HCT116 (cell line): ENCODE measurements at regions not wholly inside any gene's neighbourhood (a gene's known extent, or its start where the extent isn't known, plus 50 kb on each side); places are given as distances from the start of the nearest gene placed in this dataset.

Source experiments
- ATAC-seq: fragments of 200-7000 bp; cut with Tn5 transposase; 2 replicates; pipeline ENCODE4 v1.9.1; 2020; ENCODE audit warnings: mild to moderate bottlenecking, moderate library complexity
- BruUV-seq: library from RNA; stranded (reverse); fragments of 400-500 nt; replicated peaks from 2 replicates; lab custom pipeline; 2021; lab: Mats Ljungman, UMichigan
- CTCF ChIA-PET: fragments of 300-600 bp; sonication (Branson Sonifier 250); formaldehyde crosslinking; loops from one replicate; lab custom pipeline; 2021; ENCODE audit warnings: antibody characterized with exemption; lab: Charles Lee
- POLR2A ChIA-PET: fragments of 300-600, 350-600 bp; sonication (Branson Sonifier 250); formaldehyde crosslinking; loops from one replicate; lab custom pipeline; 2021; ENCODE audit warnings: antibody characterized with exemption; lab: Charles Lee
- RAD21 ChIA-PET, 2 experiments: fragments of 300-600 bp; sonication (Branson Sonifier 250); formaldehyde crosslinking; loops; one replicate each; lab custom pipeline; 2023; ENCODE audit warnings: low total read pairs in 2 of 2; ENCODE audit not compliant: uncharacterized antibody in 2 of 2, unreplicated experiment in 2 of 2, low non-redundant PET in 1 of 2; lab: Charles Lee
- DNase-seq: peaks from one replicate; pipeline ENCODE4 v3.0.0-alpha.2; 2010; ENCODE audit warnings: low read depth, low spot score
- H2AFZ ChIP-seq: fragments of 200-600 bp; shearing (Covaris generic), sonication (generic); 2 replicates; pipeline ENCODE4 v1.6.1; 2017; ENCODE audit warnings: low read depth, mixed run types, mixed read lengths, antibody characterized with exemption, low read length; ENCODE audit not compliant: poor library complexity, severe bottlenecking
- H3K27ac ChIP-seq: 2 replicates; pipeline ENCODE4 v1.5.1; 2012; ENCODE audit warnings: low read depth, low read length
- H3K27me3 ChIP-seq: fragments of 200-600 bp; sonication (generic); 2 replicates; pipeline ENCODE4 v1.6.1; 2016; ENCODE audit warnings: mixed run types, low read length, mixed read lengths; ENCODE audit not compliant: insufficient read depth
- H3K36me3 ChIP-seq, 2 experiments: fragments of 200-500 bp in 1 of 2; fragments of 200-600 bp in 1 of 2; sonication (Bioruptor generic) in 1 of 2; sonication (generic) in 1 of 2; 2 replicates each; pipeline versions ENCODE4 v1.5.1 to v1.6.1; 2014 to 2016; ENCODE audit warnings: low read length in 2 of 2, inconsistent platforms in 1 of 2, mixed read lengths in 1 of 2, mixed run types in 1 of 2; ENCODE audit not compliant: insufficient read depth in 2 of 2, control insufficient read depth in 1 of 2
- H3K4me1 ChIP-seq, 2 experiments: fragments of 200-600 bp in 1 of 2; sonication (generic) in 1 of 2; 2 replicates each; pipeline versions ENCODE4 v1.5.1 to v1.6.1; 2012 to 2017; ENCODE audit warnings: low read length in 2 of 2, inconsistent platforms in 1 of 2, mild to moderate bottlenecking in 1 of 2, mixed read lengths in 1 of 2, mixed run types in 1 of 2, moderate library complexity in 1 of 2; ENCODE audit not compliant: insufficient read depth in 2 of 2, control insufficient read depth in 1 of 2
- H3K4me2 ChIP-seq: fragments of 200-600 bp; sonication (generic); 2 replicates; pipeline ENCODE4 v1.6.1; 2017; ENCODE audit warnings: mixed run types, low read length, mixed read lengths
- H3K4me3 ChIP-seq, 2 experiments: fragments of 200-600 bp in 1 of 2; sonication (generic) in 1 of 2; replicated peaks in 1 of 2; 2 replicates each; pipeline ENCODE4 v1.5.1; 2011 to 2016; ENCODE audit warnings: low read length in 2 of 2, control low read depth in 1 of 2, low read depth in 1 of 2, mild to moderate bottlenecking in 1 of 2, mixed read lengths in 1 of 2, mixed run types in 1 of 2
- H3K79me2 ChIP-seq: fragments of 200-600 bp; sonication (generic); 2 replicates; pipeline ENCODE4 v1.6.1; 2017; ENCODE audit warnings: mild to moderate bottlenecking, mixed run types, low read length, moderate library complexity, mixed read lengths; ENCODE audit not compliant: insufficient read depth
- H3K9ac ChIP-seq: fragments of 200-600 bp; sonication (generic); 2 replicates; pipeline ENCODE4 v1.6.1; 2016; ENCODE audit warnings: low read length, mixed read lengths
- H3K9me2 ChIP-seq: fragments of 200-600 bp; sonication (generic), shearing (Covaris generic); 2 replicates; pipeline ENCODE4 v1.6.1; 2017; ENCODE audit warnings: mixed run types, mild to moderate bottlenecking, moderate library complexity; ENCODE audit not compliant: insufficient read depth
- H3K9me3 ChIP-seq, 2 experiments: fragments of 200-500 bp in 1 of 2; fragments of 200-600 bp in 1 of 2; sonication (Bioruptor generic) in 1 of 2; sonication (generic) in 1 of 2; 2 replicates each; pipeline ENCODE4 v1.6.1; 2014 to 2017; ENCODE audit warnings: low read length in 2 of 2, mixed read lengths in 2 of 2, inconsistent platforms in 1 of 2, low read depth in 1 of 2, mild to moderate bottlenecking in 1 of 2, mixed run types in 1 of 2, moderate library complexity in 1 of 2; ENCODE audit not compliant: control insufficient read depth in 1 of 2, insufficient read depth in 1 of 2
- H4K20me1 ChIP-seq: fragments of 200-600 bp; sonication (generic), shearing (Covaris generic); 2 replicates; pipeline ENCODE4 v1.6.1; 2017; ENCODE audit warnings: mixed run types, mild to moderate bottlenecking, moderate library complexity; ENCODE audit not compliant: insufficient read depth
- ELF1 ChIP-seq: IDR thresholded peaks from 2 replicates; pipeline ENCODE4 v1.6.1; 2012; ENCODE audit warnings: low read depth, borderline replicate concordance
- FOSL1 ChIP-seq: IDR thresholded peaks from 2 replicates; pipeline ENCODE4 v1.6.1; 2012; ENCODE audit warnings: low read depth
- POLR2A ChIP-seq: IDR thresholded peaks from 2 replicates; pipeline ENCODE4 v1.7.0; 2011; ENCODE audit warnings: borderline replicate concordance; ENCODE audit not compliant: insufficient read depth, insufficient read length; ENCODE audit errors: extremely low read depth
- REST ChIP-seq: IDR thresholded peaks from 2 replicates; pipeline ENCODE4 v1.6.1; 2012; ENCODE audit warnings: low read depth
- SIN3A ChIP-seq: IDR thresholded peaks from 2 replicates; pipeline ENCODE4 v1.6.1; 2012; ENCODE audit warnings: low read depth
- SP1 ChIP-seq: IDR thresholded peaks from 2 replicates; pipeline ENCODE4 v1.6.1; 2012; ENCODE audit warnings: low read depth
- TCF7L2 ChIP-seq: IDR thresholded peaks from 2 replicates; pipeline ENCODE4 v1.7.0; 2011; ENCODE audit warnings: borderline replicate concordance, inconsistent platforms; ENCODE audit not compliant: insufficient read depth, insufficient read length; ENCODE audit errors: extremely low read depth
- YY1 ChIP-seq: IDR thresholded peaks from 2 replicates; pipeline ENCODE4 v1.6.1; 2011; ENCODE audit warnings: low read length, low read depth, moderate library complexity, mild to moderate bottlenecking; ENCODE audit not compliant: insufficient replicate concordance; ENCODE audit errors: extremely low read depth
- ZBTB33 ChIP-seq: IDR thresholded peaks from 2 replicates; pipeline ENCODE4 v1.6.1; 2011; ENCODE audit warnings: mild to moderate bottlenecking, low read length, moderate library complexity; ENCODE audit not compliant: insufficient replicate concordance; ENCODE audit errors: extremely low read depth
- ZFX ChIP-seq: fragments of 450-650 bp; IDR thresholded peaks from 2 replicates; pipeline ENCODE4 v1.6.1; 2017
- intact Hi-C: fragments of 100-400 bp; cut with micrococcal nuclease; formaldehyde crosslinking; loops from 2 replicates; pipeline ENCODE4 v1.10.0; 2022

- no peak for TF ChIP-seq REST
- no peak for TF ChIP-seq POLR2A
- TF ChIP-seq YY1: no peak
- no peak for TF ChIP-seq SP1
- no peak for TF ChIP-seq SIN3A
- no peak for TF ChIP-seq ELF1
- TF ChIP-seq, all 23 proteins: peak for 0
These were observed 130.0 kb downstream of the MBD2 start (continued) for GRCh38 chr18:54094474-54094873.

- Histone ChIP-seq H3K79me2 (no peaks in the 10 kb centered on the region), H3K4me3 (no peak overlapping the region), H3K9ac (no peak overlapping the region), H3K4me2 (no peak overlapping the region), H3K36me3 (no peaks in the 10 kb centered on the region), H3K27me3 (no peaks in the 10 kb centered on the region), H3K27ac (no peak overlapping the region), H4K20me1 (no peaks in the 10 kb centered on the region), H2AFZ (no peak overlapping the region), H3K9me2 (no peaks in the 10 kb centered on the region), H3K9me3 (no peaks in the 10 kb centered on the region), H3K4me1 (no peaks in the 10 kb centered on the region)
- ChIA-PET CTCF (no interaction called here), RAD21 (no interaction called here), POLR2A (no interaction called here)
- ATAC-seq: no peak
- DNase-seq: no peak
- intact Hi-C loops: no loop called here
- BruUV-seq: no TSS peak
- TF ChIP-seq ZBTB33 (no peak), REST (no peak), TCF7L2 (no peak), FOSL1 (no peak), ZFX (no peak)
These were observed 133.6 kb downstream of the MBD2 start for GRCh38 chr18:54090856-54091255.
